MM.1S (cell line): ENCODE measurements at regions not wholly inside any gene's neighbourhood (a gene's known extent, or its start where the extent isn't known, plus 50 kb on each side); places are given as distances from the start of the nearest gene placed in this dataset.

Experiments
- EZH2 ChIP-seq: fragments of 300-600 bp; sonication (generic); optimal IDR thresholded peaks from 2 replicates; pipeline ENCODE3; 2017; ENCODE audit warnings: low read depth, mild to moderate bottlenecking, antibody characterized with exemption, low read length, mixed read lengths
- EZH2phosphoT487 ChIP-seq: fragments of 300-600 bp; sonication (generic); IDR thresholded peaks from 2 replicates; pipeline ENCODE4 v1.6.1; 2018; ENCODE audit warnings: antibody characterized with exemption, low read length
- TF ChIP-seq, protein P1 (sequence below): fragments of 300-600 bp; sonication (generic); IDR thresholded peaks from 2 replicates; pipeline ENCODE4 v1.5.1; 2016; ENCODE audit warnings: antibody characterized with exemption, low read length, mixed read lengths

DNA sequence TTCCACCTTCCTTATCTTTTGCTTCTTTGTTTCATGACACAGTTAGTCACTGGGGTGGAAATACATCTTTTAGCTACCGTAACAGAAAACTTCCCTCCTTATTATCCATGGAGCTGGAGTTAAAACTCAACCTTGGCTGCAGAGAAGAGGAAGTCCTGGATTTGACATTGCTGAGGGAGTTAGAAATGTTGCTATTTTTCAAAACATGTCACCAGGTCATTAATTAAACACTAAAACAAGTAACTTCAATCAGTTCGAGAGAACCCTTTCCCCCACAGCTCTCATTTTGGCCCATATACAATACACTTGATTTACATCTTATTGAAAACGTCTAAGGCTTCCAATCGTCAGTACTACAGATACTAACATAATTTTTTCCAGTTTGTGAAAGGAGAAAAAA is 237.9 kb upstream of the CD180 start:
- TF ChIP-seq, protein P1, sequence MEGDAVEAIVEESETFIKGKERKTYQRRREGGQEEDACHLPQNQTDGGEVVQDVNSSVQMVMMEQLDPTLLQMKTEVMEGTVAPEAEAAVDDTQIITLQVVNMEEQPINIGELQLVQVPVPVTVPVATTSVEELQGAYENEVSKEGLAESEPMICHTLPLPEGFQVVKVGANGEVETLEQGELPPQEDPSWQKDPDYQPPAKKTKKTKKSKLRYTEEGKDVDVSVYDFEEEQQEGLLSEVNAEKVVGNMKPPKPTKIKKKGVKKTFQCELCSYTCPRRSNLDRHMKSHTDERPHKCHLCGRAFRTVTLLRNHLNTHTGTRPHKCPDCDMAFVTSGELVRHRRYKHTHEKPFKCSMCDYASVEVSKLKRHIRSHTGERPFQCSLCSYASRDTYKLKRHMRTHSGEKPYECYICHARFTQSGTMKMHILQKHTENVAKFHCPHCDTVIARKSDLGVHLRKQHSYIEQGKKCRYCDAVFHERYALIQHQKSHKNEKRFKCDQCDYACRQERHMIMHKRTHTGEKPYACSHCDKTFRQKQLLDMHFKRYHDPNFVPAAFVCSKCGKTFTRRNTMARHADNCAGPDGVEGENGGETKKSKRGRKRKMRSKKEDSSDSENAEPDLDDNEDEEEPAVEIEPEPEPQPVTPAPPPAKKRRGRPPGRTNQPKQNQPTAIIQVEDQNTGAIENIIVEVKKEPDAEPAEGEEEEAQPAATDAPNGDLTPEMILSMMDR, result no peak
- TF ChIP-seq EZH2 (no peak), EZH2phosphoT487 (no peak)
